Vagina (tissue), 2 donors: ENCODE measurements at regions not wholly inside any gene's neighbourhood (a gene's known extent, or its start where the extent isn't known, plus 50 kb on each side); places are given as distances from the start of the nearest gene placed in this dataset.

ENCODE experiments used
- POLR2A ChIP-seq, 2 donors: fragments of 450-650 bp; IDR thresholded peaks; one replicate each; pipeline ENCODE4 v1.6.1; 2017; ENCODE audit warnings: antibody characterized with exemption in 2 of 2, mild to moderate bottlenecking in 2 of 2, moderate library complexity in 2 of 2
- POLR2AphosphoS5 ChIP-seq, 2 donors: sonication (generic); formaldehyde crosslinking; IDR thresholded peaks; one replicate each; pipeline ENCODE4 v1.9.0; 2017; ENCODE audit warnings: antibody characterized with exemption in 2 of 2, mild to moderate bottlenecking in 2 of 2, low read depth in 1 of 2; ENCODE audit not compliant: insufficient read depth in 1 of 2
- TF ChIP-seq, protein P1 (sequence below), 3 experiments: fragments of 450-650 bp in 2 of 3; fragments of 200-600 bp in 1 of 3; sonication (generic) in 1 of 3; IDR thresholded peaks; one replicate each; pipeline ENCODE4 v1.5.1; 2017 to 2019; ENCODE audit warnings: antibody characterized with exemption in 3 of 3, mild to moderate bottlenecking in 2 of 3, moderate library complexity in 2 of 3

DNA sequence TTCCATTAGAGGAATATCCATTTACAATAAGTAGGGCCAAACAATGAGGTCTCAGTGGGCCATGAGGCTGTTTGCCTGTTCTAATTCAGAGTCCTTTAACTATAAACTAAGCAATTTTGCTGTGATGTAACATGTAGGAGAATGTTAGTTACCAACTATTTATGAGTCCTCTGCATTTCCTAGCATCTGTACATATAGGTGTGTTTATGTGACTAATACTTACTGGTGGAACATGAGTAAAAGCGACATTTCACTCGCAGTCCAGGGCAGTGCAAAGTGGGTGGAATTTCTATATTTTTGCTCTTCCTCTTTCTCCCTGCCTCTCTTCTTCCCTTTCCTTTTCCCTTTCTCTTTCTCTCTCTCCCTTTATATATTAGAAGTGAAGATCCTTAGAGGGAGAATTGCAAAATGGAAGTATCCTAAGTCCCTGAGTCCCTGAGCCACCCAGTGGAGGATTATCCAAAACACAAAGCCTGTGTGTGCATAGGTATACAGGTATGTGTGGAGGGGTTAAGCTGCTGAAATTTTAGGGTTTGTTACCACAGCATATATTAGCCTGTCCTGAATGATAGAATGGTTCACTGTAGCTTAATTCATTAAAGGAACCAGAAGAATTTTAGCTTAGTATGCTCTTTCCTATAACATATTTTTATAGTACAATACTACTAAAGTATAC, 487.0 kb upstream of the FANCL start:
- TF ChIP-seq, protein P1, sequence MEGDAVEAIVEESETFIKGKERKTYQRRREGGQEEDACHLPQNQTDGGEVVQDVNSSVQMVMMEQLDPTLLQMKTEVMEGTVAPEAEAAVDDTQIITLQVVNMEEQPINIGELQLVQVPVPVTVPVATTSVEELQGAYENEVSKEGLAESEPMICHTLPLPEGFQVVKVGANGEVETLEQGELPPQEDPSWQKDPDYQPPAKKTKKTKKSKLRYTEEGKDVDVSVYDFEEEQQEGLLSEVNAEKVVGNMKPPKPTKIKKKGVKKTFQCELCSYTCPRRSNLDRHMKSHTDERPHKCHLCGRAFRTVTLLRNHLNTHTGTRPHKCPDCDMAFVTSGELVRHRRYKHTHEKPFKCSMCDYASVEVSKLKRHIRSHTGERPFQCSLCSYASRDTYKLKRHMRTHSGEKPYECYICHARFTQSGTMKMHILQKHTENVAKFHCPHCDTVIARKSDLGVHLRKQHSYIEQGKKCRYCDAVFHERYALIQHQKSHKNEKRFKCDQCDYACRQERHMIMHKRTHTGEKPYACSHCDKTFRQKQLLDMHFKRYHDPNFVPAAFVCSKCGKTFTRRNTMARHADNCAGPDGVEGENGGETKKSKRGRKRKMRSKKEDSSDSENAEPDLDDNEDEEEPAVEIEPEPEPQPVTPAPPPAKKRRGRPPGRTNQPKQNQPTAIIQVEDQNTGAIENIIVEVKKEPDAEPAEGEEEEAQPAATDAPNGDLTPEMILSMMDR (IDR thresholded peaks at IDR 0.05) = no peak
- TF ChIP-seq POLR2A (IDR thresholded peaks at IDR 0.05) = no peak
- no peak for TF ChIP-seq POLR2AphosphoS5 (IDR thresholded peaks at IDR 0.05; ENCODE audit: insufficient read depth in 1 of 2, low read depth in 1 of 2)
